Hepatocyte (in vitro differentiated cells): ENCODE measurements at regions not wholly inside any gene's neighbourhood (a gene's known extent, or its start where the extent isn't known, plus 50 kb on each side); places are given as distances from the start of the nearest gene placed in this dataset.

Experiments used
- EZH2 ChIP-seq: fragments of 200-600 bp; sonication (generic); IDR thresholded peaks from 2 replicates; pipeline ENCODE4 v1.6.1; 2016; ENCODE audit warnings: antibody characterized with exemption, mild to moderate bottlenecking, borderline replicate concordance
- EZH2phosphoT487 ChIP-seq: fragments of 200-600 bp; sonication (generic); IDR thresholded peaks from one replicate; pipeline ENCODE4 v1.6.1; 2018; ENCODE audit warnings: antibody characterized with exemption, mild to moderate bottlenecking, low read depth, moderate library complexity; ENCODE audit not compliant: unreplicated experiment, severe bottlenecking
- TF ChIP-seq, protein P1 (sequence below): fragments of 200-600 bp; sonication (generic); IDR thresholded peaks from 2 replicates; pipeline ENCODE4 v1.5.1; 2016; ENCODE audit warnings: antibody characterized with exemption, mild to moderate bottlenecking; ENCODE audit not compliant: poor library complexity

DNA sequence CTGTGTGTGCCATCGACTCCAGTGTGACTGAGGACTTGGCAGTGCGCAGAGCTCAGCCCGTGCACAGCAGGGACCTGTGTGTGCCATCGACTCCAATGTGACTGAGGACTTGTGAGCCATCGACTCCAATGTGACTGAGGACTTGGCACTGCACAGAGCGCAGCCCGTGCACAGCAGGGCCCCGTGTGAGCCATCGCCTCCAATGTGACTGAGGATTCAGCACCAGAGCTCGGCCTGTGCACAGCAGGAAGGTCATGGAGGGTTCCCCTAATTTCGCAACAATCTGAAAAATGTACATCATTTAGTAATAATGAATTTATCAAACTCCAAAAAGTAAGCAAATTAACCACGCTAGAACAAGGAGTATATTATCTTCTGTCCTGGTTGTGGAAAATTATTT lies 348.3 kb upstream of the B3GAT1 start:
- TF ChIP-seq, protein P1, sequence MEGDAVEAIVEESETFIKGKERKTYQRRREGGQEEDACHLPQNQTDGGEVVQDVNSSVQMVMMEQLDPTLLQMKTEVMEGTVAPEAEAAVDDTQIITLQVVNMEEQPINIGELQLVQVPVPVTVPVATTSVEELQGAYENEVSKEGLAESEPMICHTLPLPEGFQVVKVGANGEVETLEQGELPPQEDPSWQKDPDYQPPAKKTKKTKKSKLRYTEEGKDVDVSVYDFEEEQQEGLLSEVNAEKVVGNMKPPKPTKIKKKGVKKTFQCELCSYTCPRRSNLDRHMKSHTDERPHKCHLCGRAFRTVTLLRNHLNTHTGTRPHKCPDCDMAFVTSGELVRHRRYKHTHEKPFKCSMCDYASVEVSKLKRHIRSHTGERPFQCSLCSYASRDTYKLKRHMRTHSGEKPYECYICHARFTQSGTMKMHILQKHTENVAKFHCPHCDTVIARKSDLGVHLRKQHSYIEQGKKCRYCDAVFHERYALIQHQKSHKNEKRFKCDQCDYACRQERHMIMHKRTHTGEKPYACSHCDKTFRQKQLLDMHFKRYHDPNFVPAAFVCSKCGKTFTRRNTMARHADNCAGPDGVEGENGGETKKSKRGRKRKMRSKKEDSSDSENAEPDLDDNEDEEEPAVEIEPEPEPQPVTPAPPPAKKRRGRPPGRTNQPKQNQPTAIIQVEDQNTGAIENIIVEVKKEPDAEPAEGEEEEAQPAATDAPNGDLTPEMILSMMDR: no peak
- TF ChIP-seq EZH2: no peak
- no peak for TF ChIP-seq EZH2phosphoT487
